ENCODE measurements at regions not wholly inside any gene's neighbourhood (a gene's known extent, or its start where the extent isn't known, plus 50 kb on each side); places are given as distances from the start of the nearest gene placed in this dataset.

- H3K27ac ChIP-seq: no peak overlapping the region
- H3K4me3 ChIP-seq: no peak overlapping the region
These were observed 540.6 kb downstream of the RIT2 start for GRCh38 chr18:42574871-42575270.

DNA sequence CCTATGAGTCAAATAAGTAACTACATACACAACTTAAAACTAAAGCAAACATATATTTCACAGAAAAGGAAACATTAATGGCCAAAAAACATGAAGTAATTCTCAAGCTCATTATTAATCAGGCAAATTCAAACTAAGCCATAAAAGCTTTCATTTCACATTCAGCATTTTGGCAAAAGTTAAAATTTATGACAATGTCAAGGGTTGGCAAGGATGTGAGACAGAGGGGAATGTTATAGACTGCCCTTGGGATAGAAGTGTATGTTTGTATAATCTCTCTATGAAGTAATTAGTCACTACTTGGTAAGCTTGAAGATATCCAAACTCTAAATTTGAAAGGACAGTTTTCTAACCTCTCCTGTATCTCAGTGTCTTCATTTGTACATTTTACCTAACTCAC is 539.4 kb downstream of the RIT2 start:
- no peak overlapping the region for H3K4me3 ChIP-seq
- H3K27ac ChIP-seq: no peak overlapping the region

DNA sequence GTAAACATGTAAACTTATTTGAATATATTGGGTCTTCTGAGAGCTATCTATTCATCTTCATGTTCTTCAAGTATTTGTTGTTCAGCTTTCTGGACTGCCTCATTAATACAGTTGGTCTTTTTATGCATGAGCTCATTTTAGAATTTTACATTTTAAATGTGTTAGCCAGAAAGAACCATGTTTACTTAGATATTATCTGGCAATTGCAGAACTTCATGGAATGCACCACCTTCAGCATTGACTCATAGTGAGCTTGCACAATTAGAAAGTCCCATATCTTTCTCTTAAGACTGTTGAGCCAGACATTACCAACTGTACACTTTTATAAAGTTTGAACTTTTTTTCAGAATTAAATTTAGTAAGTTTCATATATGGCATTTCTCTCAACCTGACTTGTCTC is 536.7 kb downstream of the RIT2 start:
- H3K4me3 ChIP-seq: no peak overlapping the region
- H3K27ac ChIP-seq: no peak overlapping the region

GRCh38 chr18:42582266-42582665 is 533.2 kb downstream of the RIT2 start:
- H3K4me3 ChIP-seq: no peak overlapping the region

GRCh38 chr18:42583283-42583731 is 532.2 kb downstream of the RIT2 start:
- no peak overlapping the region for H3K4me3 ChIP-seq

More at GRCh38 chr18:42582266-42582665, 533.2 kb downstream of the RIT2 start:
- no peak overlapping the region for H3K27ac ChIP-seq

GRCh38 chr18:42586601-42587000 is 528.9 kb downstream of the RIT2 start:
- no peak overlapping the region for H3K27ac ChIP-seq
- no peak overlapping the region for H3K4me3 ChIP-seq

More at GRCh38 chr18:42583283-42583731, 532.2 kb downstream of the RIT2 start:
- H3K27ac ChIP-seq: no peak overlapping the region

- H3K27ac ChIP-seq: no peak overlapping the region
These were observed 526.7 kb downstream of the RIT2 start for GRCh38 chr18:42588786-42589185.

GRCh38 chr18:42604820-42605219 is 510.7 kb downstream of the RIT2 start:
- Histone ChIP-seq H3K4me3 (no peak overlapping the region), H3K27ac (no peak overlapping the region)

More at GRCh38 chr18:42588786-42589185, 526.7 kb downstream of the RIT2 start:
- no peak overlapping the region for H3K4me3 ChIP-seq

GRCh38 chr18:42606886-42607495 is 508.5 kb downstream of the RIT2 start:
- Histone ChIP-seq H3K4me3 (no peak overlapping the region), H3K27ac (no peak overlapping the region)

DNA sequence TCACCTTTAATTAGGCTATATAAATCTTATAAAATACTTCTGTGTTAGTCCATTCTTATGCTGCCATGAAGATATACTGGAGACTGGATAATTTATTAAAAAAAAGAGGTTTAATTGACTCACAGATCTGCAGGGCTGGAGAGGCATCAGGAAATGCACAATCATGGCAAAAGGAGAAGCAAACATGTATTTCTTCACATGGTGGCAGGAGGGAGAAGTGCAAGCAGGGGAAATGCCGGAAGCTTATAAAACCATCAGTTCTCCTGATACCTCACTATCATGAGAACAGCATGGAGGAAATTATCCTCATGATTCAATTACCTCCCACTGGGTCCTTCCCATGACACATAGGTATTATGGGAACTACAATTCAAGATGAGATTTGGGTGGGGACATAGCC is 504.4 kb downstream of the RIT2 start:
- Histone ChIP-seq H3K4me3 (no peak overlapping the region), H3K27ac (no peak overlapping the region)

DNA sequence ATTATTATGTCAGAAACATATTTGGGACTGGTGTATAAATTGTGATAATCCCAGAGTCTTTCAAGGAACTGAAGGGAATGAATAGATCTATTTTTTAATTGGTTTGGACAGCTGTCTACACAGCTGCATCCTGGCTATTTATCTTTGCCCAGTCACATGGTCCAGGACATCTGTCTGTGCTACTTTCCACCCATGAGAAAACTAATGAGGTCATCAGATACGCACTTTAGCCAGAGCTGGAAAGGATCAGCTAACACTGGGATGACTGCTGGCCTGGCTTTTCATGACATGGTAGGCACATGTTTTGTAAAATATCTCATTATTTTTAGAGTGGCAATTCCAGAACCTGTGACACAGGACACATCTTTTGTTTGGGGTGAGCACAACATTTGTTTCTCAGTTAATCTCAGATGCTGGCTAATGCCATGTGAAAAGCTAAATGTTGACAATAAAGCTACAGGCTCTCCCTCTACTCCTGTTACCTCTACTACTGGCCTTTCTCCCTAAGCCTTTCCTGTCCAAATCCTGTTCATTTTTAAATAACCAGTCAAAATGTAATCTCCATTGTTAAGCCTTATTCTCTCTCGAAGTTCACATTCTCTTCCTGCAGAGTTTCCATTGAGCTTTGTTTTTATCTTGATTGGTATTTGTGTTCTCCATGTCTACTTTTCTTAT is 500.7 kb downstream of the RIT2 start:
- Histone ChIP-seq H3K27ac (no peak overlapping the region), H3K4me3 (no peak overlapping the region)

DNA sequence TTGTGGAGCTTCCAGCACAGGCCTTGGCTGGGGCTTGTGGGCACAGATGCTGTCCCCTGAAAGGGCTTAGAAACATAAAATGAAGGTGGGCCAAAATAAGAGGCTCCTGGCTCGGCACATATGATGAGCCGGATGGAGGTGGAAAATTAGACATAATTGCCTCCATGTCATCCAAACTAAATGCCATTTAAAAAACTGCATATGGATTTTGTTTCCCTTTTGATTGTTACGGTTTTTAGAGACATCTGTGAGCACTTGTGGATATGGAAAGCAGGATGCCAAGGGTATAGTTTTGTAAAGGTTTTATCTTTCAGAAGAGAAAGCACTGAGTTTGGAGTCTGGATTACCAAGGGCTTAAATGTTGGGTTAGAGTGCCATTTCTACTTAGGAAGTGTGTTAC is 498.3 kb downstream of the RIT2 start:
- Histone ChIP-seq H3K27ac (no peak overlapping the region), H3K4me3 (no peak overlapping the region)

DNA sequence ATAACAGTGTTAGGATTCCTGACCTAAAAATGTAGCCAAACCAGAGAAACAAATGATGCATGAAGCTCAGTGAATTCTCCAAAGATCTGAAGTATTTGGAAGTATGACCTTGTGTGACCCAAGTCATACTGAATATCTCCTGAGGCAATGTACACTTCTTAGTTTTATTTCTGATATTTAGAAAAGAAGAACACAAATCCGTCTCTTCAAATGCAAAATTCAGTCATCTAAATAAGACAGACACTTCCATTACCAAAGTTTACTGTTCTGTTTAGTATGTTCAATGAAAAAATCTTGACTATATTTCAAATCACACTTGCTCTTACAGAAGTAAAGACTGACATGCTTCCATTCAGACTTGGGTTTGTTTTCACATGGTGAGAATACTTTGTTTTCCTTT is 495.7 kb downstream of the RIT2 start:
- Histone ChIP-seq H3K4me3 (no peak overlapping the region), H3K27ac (no peak overlapping the region)

GRCh38 chr18:42620657-42621056 is 494.8 kb downstream of the RIT2 start:
- H3K27ac ChIP-seq: no peak overlapping the region
- no peak overlapping the region for H3K4me3 ChIP-seq

DNA sequence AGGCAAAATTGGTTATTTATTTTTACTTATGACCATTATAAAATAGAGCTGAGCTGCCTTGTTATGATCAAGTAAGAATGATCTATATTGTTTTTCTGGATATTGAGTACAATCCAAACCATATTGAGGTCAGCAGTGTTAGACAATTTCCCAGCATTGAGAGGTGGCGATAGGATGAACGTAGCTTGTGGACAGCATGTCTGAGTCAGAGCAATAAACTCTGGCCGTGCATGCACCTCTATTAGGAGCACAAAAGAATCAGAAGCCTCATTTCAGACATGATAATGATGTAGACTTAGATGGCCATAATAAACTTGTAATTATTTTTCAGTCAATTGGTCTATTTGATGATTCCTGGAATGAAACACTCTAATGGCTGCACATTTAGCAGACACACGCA is 491.6 kb downstream of the RIT2 start:
- H3K27ac ChIP-seq: no peak overlapping the region
- H3K4me3 ChIP-seq: no peak overlapping the region

DNA sequence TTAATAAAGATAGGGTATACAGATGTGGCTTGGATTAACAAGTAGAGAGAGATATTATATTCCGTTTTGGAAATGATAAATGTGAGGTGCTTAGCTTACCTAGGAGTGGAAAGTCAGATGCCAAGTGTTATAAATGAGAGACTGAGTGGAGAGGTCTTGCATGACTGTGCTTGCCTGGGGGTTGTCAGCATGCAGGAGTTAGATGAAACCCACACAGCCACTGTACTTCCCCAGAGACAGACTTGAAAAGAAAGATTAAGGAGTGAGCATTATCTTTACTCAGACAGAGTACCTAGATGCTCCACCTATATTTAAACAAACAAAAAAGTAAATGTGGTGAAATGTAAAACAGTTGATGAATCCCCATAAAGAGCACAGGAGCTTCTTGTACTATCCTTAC is 482.7 kb downstream of the RIT2 start:
- no peak overlapping the region for H3K4me3 ChIP-seq

DNA sequence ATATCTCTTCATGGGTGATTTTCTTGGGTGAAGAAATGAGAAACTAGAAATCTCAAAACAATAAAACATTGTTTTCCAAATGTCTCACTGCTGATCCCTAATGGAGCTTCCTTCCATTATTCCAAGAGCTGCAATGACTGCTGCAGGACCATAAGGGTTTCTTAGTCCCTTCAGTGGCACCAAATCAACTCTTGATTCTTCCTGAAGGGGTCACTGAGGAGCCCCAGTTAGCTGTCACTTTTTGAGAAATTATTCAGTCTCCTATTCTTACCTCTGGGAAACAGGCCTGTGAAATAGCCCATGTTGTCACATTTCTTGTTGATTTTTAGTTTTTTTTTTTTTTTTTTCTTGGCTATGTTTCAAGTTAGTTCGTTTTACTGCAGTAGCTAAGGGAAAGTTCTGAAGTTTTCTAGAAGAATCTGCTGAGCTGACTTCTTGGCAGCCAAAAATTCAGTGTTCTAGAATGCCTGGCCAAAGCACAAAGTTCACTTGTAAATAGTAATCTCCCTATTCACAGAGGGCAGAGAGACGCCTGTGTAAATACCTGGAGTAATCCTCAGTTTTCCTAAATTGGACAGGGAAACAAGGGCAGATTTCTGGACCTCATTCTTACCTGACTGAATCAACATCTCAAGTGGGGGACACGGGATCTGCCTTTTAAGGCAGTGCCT is 480.0 kb downstream of the RIT2 start:
- Histone ChIP-seq H3K4me3 (no peak overlapping the region), H3K27ac (no peak overlapping the region)

More for the DNA sequence above, 482.7 kb downstream of the RIT2 start:
- no peak overlapping the region for H3K27ac ChIP-seq

- Histone ChIP-seq H3K27ac (no peak overlapping the region), H3K4me3 (no peak overlapping the region)
These were observed 479.2 kb downstream of the RIT2 start for GRCh38 chr18:42636309-42636708.

DNA sequence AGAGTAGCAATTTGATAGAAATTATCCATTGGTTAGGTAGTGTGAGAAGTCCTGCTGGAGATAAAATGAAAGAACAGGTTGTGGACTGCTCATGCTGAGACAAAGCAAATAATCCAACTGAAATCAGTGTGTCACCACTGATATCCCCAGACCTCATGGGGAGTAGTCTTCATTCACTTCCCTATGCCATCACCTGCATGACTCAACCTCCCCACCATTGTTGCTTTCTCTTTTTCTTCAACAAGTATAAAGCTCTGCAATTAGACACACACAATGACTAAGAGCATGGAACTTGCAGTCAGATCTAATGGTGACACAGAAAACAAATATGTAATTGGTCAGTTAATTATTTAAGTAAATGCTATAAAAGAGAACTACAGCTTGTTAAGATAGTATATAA is 475.3 kb downstream of the RIT2 start:
- Histone ChIP-seq H3K27ac (no peak overlapping the region), H3K4me3 (no peak overlapping the region)

DNA sequence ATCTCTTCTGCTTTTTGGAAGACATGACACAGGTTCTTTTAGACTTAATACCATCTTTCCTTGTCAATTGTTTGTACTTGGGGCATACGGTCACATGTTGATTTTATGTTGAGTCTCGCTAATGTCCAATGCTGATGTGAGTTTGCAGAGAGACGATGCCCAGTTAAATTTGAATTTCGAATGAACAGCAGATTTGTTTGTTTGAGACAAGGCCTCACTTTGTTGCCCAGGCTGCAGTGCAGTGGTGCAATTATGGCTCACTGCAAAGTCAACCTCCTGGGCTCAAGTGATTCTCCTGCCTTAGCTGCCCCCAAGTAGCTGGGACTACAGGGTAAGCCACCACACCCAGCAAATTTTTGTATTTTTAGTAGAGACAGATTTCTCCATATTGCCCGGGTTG is 473.5 kb downstream of the RIT2 start:
- Histone ChIP-seq H3K27ac (no peak overlapping the region), H3K4me3 (no peak overlapping the region)

DNA sequence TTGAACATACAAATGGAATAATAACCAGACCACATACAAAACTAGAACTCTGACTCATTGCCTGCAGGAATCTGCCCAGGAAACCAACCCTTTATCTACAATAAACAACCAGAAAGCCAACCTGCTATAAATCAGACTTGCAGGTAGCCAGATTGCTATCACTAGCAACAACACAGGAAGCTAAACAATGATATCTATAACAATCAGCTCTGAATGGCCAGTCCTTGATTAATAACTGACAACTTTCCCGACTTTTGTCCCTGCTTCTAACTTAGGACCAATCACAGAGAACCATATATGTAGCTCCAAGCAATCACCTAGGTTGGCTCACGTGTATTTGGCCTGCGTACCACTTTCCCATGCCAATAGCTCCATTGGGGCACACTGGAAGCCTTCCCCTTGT is 470.8 kb downstream of the RIT2 start:
- no peak overlapping the region for H3K27ac ChIP-seq

More for the DNA sequence above, 470.8 kb downstream of the RIT2 start:
- no peak overlapping the region for H3K4me3 ChIP-seq
